ENCODE measurements at regions not wholly inside any gene's neighbourhood (a gene's known extent, or its start where the extent isn't known, plus 50 kb on each side); places are given as distances from the start of the nearest gene placed in this dataset.
A peak's percentile ranks its signal among the peaks of the same experiment; 100 is the strongest.
"Not testable (repeated sequence)": the region's sequence is repeated elsewhere in the genome, so short reads cannot be mapped to it uniquely, and the experiment has no call there.

DNA sequence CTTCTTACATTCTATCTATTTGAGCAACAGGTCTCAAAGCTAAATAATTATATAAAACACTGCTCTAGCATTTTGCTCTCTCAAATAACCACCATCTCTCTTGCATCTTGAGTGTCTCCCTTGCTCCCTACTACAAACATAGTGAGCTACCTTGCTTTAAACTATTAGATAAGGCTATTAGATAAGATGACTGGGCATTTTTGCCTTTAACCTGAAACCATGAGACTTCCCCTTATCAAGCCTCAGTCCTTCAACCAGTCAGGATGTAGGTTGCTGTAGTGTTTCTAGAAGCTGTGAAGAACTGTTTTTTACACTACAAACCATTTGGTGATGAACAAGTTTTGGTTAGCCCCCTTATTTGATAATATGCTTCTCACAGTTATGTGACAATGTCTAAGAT lies 115.4 kb upstream of the MAP2 start:
- Histone ChIP-seq H3K27me3 (ENCODE audit: control insufficient read depth, insufficient read depth, low read length) (no peaks in the 10 kb centered on the region), H3K4me3 (ENCODE audit: low read depth, low read length) (no peak overlapping the region), H3K36me3 (ENCODE audit: control insufficient read depth, insufficient read depth, low read length) (no peaks in the 10 kb centered on the region)
- DNase-seq (ENCODE audit: low read depth) (no peak), FAIRE-seq (no peak)
- TF ChIP-seq, protein P1, sequence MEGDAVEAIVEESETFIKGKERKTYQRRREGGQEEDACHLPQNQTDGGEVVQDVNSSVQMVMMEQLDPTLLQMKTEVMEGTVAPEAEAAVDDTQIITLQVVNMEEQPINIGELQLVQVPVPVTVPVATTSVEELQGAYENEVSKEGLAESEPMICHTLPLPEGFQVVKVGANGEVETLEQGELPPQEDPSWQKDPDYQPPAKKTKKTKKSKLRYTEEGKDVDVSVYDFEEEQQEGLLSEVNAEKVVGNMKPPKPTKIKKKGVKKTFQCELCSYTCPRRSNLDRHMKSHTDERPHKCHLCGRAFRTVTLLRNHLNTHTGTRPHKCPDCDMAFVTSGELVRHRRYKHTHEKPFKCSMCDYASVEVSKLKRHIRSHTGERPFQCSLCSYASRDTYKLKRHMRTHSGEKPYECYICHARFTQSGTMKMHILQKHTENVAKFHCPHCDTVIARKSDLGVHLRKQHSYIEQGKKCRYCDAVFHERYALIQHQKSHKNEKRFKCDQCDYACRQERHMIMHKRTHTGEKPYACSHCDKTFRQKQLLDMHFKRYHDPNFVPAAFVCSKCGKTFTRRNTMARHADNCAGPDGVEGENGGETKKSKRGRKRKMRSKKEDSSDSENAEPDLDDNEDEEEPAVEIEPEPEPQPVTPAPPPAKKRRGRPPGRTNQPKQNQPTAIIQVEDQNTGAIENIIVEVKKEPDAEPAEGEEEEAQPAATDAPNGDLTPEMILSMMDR (IDR thresholded peaks at IDR 0.05; ENCODE audit: insufficient read depth, low read length, severe bottlenecking): no peak

GRCh38 chr2:209311948-209312347 lies 111.9 kb upstream of the MAP2 start:
- DNase-seq (ENCODE audit: low read depth) (no peak), FAIRE-seq (no peak)
- Histone ChIP-seq H3K27me3 (ENCODE audit: control insufficient read depth, insufficient read depth, low read length) (no peaks in the 10 kb centered on the region), H3K4me3 (ENCODE audit: low read depth, low read length) (no peak overlapping the region), H3K36me3 (ENCODE audit: control insufficient read depth, insufficient read depth, low read length) (no peaks in the 10 kb centered on the region)
- TF ChIP-seq, protein P1 (IDR thresholded peaks at IDR 0.05; ENCODE audit: insufficient read depth, low read length, severe bottlenecking): no peak

DNA sequence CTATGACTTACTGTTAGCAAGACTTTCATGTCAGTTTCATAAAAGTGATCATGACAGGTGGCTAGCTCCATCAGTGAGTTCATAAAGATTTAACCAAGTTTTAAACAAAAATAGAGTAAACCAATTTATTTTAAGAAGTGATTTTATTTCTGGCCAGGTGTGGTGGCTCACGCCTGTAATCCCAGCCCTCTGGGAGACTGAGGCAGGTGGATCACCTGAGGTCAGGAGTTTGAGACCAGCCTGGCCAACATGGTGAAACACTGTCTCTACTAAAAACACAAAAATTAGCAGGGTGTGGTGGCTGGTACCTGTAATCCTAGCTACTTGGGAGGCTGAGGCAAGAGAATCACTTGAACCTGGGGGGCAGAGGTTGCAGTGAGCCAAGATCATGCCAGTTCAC lies 111.4 kb upstream of the MAP2 start:
- H3K36me3 ChIP-seq (ENCODE audit: control insufficient read depth, insufficient read depth, low read length); H3K27me3 ChIP-seq (ENCODE audit: control insufficient read depth, insufficient read depth, low read length); H3K4me3 ChIP-seq (ENCODE audit: low read depth, low read length); DNase-seq (ENCODE audit: low read depth); FAIRE-seq: not testable (repeated sequence)

DNA sequence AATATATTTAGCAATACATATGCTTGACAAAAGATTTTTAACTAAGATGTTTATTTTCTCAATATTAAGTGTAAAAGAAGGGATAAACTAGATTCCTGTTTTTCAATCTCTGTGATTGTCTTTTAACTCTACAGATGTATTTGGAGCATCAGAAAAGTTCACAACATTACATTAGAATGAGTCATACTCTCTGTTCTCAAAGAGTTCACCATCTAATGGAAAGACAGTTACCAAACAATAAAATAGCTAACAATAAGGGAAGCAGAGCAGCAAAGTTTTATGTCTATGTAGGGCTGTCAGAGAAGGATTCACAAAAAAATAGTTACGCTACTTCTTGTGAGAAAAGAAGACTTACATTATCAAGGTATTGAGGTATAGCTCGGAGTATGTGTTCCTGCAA lies 109.2 kb upstream of the MAP2 start:
- no peaks in the 10 kb centered on the region for H3K36me3 ChIP-seq (ENCODE audit: control insufficient read depth, insufficient read depth, low read length)
- FAIRE-seq: no peak
- no peaks in the 10 kb centered on the region for H3K27me3 ChIP-seq (ENCODE audit: control insufficient read depth, insufficient read depth, low read length)
- DNase-seq (ENCODE audit: low read depth): peak; percentile 37
- TF ChIP-seq, protein P1 (IDR thresholded peaks at IDR 0.05; ENCODE audit: insufficient read depth, low read length, severe bottlenecking): no peak
- no peak overlapping the region for H3K4me3 ChIP-seq (ENCODE audit: low read depth, low read length)

GRCh38 chr2:209316141-209316540 lies 107.7 kb upstream of the MAP2 start:
- FAIRE-seq (no peak), DNase-seq (ENCODE audit: low read depth) (no peak)
- Histone ChIP-seq H3K36me3 (ENCODE audit: control insufficient read depth, insufficient read depth, low read length) (no peaks in the 10 kb centered on the region), H3K27me3 (ENCODE audit: control insufficient read depth, insufficient read depth, low read length) (no peaks in the 10 kb centered on the region), H3K4me3 (ENCODE audit: low read depth, low read length) (no peak overlapping the region)
- TF ChIP-seq, protein P1 (IDR thresholded peaks at IDR 0.05; ENCODE audit: insufficient read depth, low read length, severe bottlenecking): no peak

DNA sequence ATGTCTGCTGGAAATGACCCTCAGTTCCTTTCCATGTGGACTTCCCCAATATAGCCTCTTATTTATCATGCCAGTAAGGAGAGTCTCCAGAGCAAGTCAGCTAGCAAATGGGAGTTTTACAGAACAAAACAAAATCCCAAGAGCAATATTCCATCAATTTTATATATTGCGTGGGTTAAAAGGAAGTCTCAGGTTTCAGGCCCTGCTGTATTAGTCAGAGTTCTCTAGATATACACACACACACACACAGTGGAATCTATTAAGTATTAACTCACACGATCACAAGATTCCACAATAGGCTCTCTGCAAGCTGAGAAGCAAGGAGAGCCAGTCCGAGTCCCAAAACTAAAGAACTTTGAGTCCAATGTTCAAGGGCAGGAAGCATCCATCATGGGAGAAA lies 102.8 kb upstream of the MAP2 start:
- FAIRE-seq (no peak), DNase-seq (ENCODE audit: low read depth) (peak; percentile 73)
- Histone ChIP-seq H3K4me3 (ENCODE audit: low read depth, low read length) (no peak overlapping the region), H3K27me3 (ENCODE audit: control insufficient read depth, insufficient read depth, low read length) (no peaks in the 10 kb centered on the region), H3K36me3 (ENCODE audit: control insufficient read depth, insufficient read depth, low read length) (no peaks in the 10 kb centered on the region)
- TF ChIP-seq, protein P1 (IDR thresholded peaks at IDR 0.05; ENCODE audit: insufficient read depth, low read length, severe bottlenecking): no peak
